Breast epithelium (tissue), 4 donors: ENCODE measurements at regions not wholly inside any gene's neighbourhood (a gene's known extent, or its start where the extent isn't known, plus 50 kb on each side); places are given as distances from the start of the nearest gene placed in this dataset.
"Not testable (repeated sequence)": the region's sequence is repeated elsewhere in the genome, so short reads cannot be mapped to it uniquely, and the experiment has no call there.

ENCODE experiments used
- DNase-seq, 2 donors: peaks; one replicate each; pipeline ENCODE4 v3.0.0-alpha.2; 2019; ENCODE audit warnings: low spot score in 2 of 2
- H3K27ac ChIP-seq, 2 donors: fragments of 200-600 bp; sonication (generic) in 1 of 2; one replicate each; pipeline ENCODE4 v1.5.1; 2016 to 2019; ENCODE audit warnings: mild to moderate bottlenecking in 1 of 2
- H3K27me3 ChIP-seq, 2 donors: fragments of 200-600 bp; sonication (generic) in 1 of 2; one replicate each; pipeline versions ENCODE4 v1.5.1 to v1.6.0; 2017 to 2019; ENCODE audit warnings: control low read depth in 1 of 2, mild to moderate bottlenecking in 1 of 2
- H3K36me3 ChIP-seq: fragments of 200-600 bp; one replicate; pipeline ENCODE4 v1.5.1; 2019
- H3K4me1 ChIP-seq, 2 donors: fragments of 200-600 bp; sonication (generic); one replicate each; pipeline ENCODE4 v1.5.1; 2016 to 2019; ENCODE audit warnings: control low read depth in 1 of 2
- H3K4me3 ChIP-seq, 3 donors: fragments of 200-600 bp; sonication (generic); 1 replicate in 2 of 3; 2 replicates in 1 of 3; pipeline ENCODE4 v1.5.1; 2016 to 2019; ENCODE audit warnings: mild to moderate bottlenecking in 3 of 3, moderate library complexity in 2 of 3
- H3K9me3 ChIP-seq, 2 donors: fragments of 200-600 bp; sonication (generic) in 1 of 2; one replicate each; pipeline ENCODE4 v1.5.1; 2016 to 2019; ENCODE audit warnings: control low read depth in 1 of 2
- POLR2A ChIP-seq: fragments of 450-650 bp; IDR thresholded peaks from one replicate; pipeline ENCODE4 v1.6.1; 2016; ENCODE audit warnings: antibody characterized with exemption, mild to moderate bottlenecking, moderate library complexity
- POLR2AphosphoS5 ChIP-seq, 3 donors: sonication (generic); formaldehyde crosslinking; IDR thresholded peaks; one replicate each; pipeline ENCODE4 v1.6.1; 2017; ENCODE audit warnings: antibody characterized with exemption in 3 of 3
- intact Hi-C: fragments of 100-400 bp; cut with DNase I; formaldehyde crosslinking; loops from one replicate; pipeline ENCODE4 v1.15.1; 2023; ENCODE audit warnings: low total_unique reads
- TF ChIP-seq, protein P1 (sequence below), 3 donors: fragments of 450-650 bp; IDR thresholded peaks; one replicate each; pipeline ENCODE4 v1.5.1; 2016 to 2017; ENCODE audit warnings: antibody characterized with exemption in 3 of 3, mild to moderate bottlenecking in 3 of 3, moderate library complexity in 3 of 3

DNA sequence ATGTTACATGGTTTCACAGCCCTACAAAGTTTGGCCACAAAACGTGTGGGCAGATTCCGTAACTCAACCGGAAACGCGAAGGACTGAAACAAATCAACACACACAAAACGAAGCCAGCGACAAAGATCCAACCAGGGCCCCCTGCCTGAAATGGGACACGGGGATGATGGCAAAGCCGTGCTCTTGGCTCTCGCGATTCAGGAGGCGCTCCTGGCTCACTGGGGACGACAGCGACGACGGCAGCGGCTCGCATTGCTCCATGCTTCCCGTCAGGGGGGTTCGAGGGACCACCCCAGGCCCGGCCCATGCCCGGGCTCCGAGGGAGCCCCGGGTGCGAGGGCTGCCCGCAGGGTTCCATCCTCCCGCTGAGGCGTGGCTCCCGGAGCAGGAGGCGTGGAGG is 4786.8 kb upstream of the OR11H1 start:
- no peak for TF ChIP-seq POLR2A
- TF ChIP-seq POLR2AphosphoS5 (IDR thresholded peaks at IDR 0.05), result no peak
- TF ChIP-seq, protein P1, sequence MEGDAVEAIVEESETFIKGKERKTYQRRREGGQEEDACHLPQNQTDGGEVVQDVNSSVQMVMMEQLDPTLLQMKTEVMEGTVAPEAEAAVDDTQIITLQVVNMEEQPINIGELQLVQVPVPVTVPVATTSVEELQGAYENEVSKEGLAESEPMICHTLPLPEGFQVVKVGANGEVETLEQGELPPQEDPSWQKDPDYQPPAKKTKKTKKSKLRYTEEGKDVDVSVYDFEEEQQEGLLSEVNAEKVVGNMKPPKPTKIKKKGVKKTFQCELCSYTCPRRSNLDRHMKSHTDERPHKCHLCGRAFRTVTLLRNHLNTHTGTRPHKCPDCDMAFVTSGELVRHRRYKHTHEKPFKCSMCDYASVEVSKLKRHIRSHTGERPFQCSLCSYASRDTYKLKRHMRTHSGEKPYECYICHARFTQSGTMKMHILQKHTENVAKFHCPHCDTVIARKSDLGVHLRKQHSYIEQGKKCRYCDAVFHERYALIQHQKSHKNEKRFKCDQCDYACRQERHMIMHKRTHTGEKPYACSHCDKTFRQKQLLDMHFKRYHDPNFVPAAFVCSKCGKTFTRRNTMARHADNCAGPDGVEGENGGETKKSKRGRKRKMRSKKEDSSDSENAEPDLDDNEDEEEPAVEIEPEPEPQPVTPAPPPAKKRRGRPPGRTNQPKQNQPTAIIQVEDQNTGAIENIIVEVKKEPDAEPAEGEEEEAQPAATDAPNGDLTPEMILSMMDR (IDR thresholded peaks at IDR 0.05), result no peak

DNA sequence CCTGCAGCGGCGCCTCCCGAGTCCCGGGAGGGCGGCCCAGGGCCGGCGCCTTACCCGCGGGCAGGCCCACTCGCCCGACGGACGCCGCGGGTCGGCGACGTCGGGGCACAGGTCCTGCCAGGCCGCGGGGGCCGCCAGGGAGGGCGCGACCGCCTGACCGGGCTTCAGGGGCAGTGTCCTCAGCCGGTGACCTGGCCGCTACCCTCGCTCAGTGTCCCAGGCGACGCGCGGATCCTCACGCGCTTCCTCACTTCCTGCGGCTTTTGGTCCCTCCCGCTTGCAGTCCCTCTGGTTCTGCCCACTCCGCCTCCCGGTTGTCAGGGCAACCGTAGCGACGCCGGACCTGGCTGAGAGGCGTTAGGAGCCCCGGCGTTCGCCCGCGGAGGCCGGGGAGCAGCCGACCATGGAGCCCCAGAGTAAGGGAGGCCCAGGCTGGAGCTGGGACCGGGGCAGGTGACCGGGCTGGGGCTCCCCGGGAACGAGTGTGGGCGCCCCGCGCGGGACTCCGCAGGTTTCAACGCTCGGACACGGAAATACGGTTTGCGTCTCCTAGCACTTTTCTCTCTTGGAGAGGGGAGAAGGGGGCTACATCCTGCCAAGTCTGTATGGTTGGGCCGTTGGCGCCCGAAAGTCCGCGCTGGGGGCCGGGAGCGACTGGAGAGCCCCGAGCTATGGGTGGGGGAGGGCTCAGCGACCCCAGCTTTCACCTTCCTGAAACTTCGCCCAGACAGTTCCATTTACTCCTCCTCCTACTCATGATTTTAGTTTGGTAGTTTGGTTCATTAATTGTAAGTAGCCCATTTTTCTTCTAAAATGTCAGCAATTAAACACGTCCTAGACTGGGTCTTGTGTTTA is 4786.0 kb upstream of the OR11H1 start:
- H3K4me3 ChIP-seq, H3K4me1 ChIP-seq, H3K27ac ChIP-seq, intact Hi-C loops, DNase-seq, H3K36me3 ChIP-seq, H3K27me3 ChIP-seq: not testable (repeated sequence)
- H3K9me3 ChIP-seq, result peaks cover 18 to 36% of the 10 kb centered on the region in 2 donors

More for the DNA sequence above, 4786.8 kb upstream of the OR11H1 start:
- intact Hi-C loops, result no loop called here
- Histone ChIP-seq H3K27me3 (no peaks in the 10 kb centered on the region), H3K36me3 (no peaks in the 10 kb centered on the region), H3K4me1 (no peaks in the 10 kb centered on the region), H3K27ac (no peak overlapping the region), H3K4me3 (no peak overlapping the region), H3K9me3 (peaks cover 17 to 36% of the 10 kb centered on the region in 2 donors)
- no peak for DNase-seq

DNA sequence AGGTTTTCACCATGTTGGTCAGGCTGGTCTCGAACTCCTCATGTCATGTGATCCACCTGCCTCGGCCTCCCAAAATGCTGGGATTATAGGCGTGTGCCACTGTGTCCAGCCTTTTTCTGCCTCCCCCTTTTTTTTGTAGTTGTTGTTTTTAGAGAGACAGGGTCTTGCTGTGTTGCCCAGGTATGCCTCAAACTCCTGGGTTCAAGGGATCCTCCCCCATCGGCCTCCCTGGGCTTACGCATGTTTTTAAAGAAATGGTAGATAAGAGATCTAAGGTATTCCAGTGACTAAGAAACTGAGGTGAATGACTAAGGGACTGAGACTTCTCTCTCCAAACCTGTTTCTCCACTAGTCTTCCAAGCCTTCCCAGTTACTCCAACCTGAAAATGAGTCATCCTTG is 4781.6 kb upstream of the OR11H1 start:
- H3K27me3 ChIP-seq, intact Hi-C loops, H3K27ac ChIP-seq, DNase-seq, H3K36me3 ChIP-seq, H3K4me1 ChIP-seq, H3K4me3 ChIP-seq: not testable (repeated sequence)
- H3K9me3 ChIP-seq, result peaks cover 14 to 16% of the 10 kb centered on the region in 2 donors

DNA sequence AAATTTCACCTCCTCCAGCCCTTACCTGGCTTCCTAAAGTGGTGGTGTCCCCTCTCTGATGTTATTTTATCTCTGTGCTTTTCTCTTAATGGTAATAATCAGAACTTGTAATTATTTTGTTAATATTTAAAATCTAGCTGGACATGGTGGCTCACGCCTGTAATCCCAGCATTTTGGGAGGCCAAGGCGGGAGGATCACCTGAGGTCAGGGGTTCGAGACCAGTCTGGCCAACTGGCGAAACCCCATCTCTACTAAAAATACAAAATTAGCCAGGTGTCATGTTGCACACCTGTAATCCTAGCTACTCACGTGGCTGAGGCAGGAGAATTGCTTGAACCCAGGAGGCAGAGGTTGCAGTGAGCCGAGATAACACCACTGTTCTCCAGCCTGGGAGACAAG is 4780.8 kb upstream of the OR11H1 start:
- peaks cover 8 to 10% of the 10 kb centered on the region in 2 donors for H3K9me3 ChIP-seq
- H3K36me3 ChIP-seq, H3K4me1 ChIP-seq, H3K27me3 ChIP-seq, H3K4me3 ChIP-seq, DNase-seq, intact Hi-C loops, H3K27ac ChIP-seq: not testable (repeated sequence)

DNA sequence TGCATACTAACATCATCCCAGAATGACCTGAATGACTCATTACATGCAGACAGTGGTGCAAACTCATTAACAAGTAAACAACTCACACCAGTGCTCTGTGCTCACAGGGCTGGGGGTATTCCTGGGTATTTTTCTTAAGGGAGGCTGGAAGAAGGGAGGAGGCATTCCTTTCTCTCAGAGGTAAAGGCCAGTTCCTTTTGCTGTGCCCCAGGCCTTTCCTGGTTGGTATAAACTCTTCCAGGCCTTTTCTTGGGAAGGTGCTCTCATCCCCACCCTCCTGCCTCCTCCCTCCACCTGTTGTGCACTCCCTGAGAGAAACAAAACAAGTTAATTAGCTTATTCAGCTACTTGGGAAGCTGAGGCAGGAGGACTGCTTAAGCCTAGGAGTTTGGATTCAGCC is 4779.2 kb upstream of the OR11H1 start:
- H3K4me3 ChIP-seq, H3K27ac ChIP-seq, DNase-seq, H3K9me3 ChIP-seq, H3K36me3 ChIP-seq, intact Hi-C loops, H3K27me3 ChIP-seq, H3K4me1 ChIP-seq: not testable (repeated sequence)

DNA sequence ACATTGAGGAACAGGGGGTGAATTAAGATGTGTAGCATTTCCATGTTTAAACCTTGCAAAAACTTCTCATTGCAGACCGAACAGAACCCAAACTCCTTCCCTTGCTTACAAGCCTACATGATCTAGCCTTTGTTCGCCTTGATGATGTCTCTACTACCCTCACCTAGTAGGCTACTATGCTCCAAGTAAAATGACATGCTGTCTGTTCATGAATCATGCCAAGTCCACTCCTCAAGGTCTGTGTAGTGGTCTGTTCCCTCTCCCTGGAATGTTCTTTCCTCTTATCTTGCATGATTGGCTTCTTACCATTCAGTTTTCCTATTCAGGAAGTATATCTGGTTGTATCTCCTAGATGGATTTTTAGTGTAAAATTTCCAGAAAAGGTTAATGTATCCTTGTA is 4778.6 kb upstream of the OR11H1 start:
- H3K9me3 ChIP-seq, DNase-seq, H3K27ac ChIP-seq, H3K27me3 ChIP-seq, H3K36me3 ChIP-seq, H3K4me3 ChIP-seq, intact Hi-C loops, H3K4me1 ChIP-seq: not testable (repeated sequence)

DNA sequence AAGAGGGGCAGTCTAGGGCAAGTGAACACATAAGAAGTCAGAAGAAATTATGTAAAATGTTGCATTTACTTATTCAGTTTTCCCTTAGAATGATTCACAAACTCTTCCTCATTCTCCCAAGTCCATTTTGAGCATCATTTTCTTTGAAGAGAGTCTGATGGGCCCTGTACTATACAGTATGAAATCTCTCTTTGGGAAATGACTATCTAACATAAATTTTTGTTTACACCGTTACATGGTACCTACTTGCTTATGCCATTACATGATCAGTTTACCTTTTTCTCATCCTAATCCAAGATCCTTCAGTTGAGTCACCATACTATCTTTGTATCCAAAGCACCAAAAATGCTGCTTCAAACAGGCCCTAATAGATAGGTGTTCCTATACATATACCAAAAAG is 4774.4 kb upstream of the OR11H1 start:
- H3K27me3 ChIP-seq, H3K4me1 ChIP-seq, H3K36me3 ChIP-seq, intact Hi-C loops, H3K27ac ChIP-seq, DNase-seq, H3K9me3 ChIP-seq, H3K4me3 ChIP-seq: not testable (repeated sequence)

DNA sequence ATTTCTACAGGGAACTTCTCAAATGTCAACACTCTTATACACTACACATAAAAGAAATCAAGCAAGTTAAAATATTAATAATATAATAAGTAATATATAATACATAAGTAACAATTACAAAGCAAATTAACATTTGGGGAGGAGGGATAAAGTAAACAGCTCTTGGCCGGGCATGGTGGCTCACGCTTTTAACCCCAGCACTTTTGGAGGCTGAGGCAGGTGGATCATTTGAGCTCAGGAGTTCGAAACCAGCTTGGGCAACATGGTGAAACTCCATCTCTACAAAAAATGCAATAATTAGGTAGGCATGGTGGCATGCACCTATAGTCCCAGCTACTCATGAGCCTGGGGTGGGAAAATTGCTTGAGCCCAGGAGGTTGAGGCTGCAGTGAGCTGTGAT is 4772.6 kb upstream of the OR11H1 start:
- H3K4me3 ChIP-seq, H3K36me3 ChIP-seq, intact Hi-C loops: not testable (repeated sequence)

DNA sequence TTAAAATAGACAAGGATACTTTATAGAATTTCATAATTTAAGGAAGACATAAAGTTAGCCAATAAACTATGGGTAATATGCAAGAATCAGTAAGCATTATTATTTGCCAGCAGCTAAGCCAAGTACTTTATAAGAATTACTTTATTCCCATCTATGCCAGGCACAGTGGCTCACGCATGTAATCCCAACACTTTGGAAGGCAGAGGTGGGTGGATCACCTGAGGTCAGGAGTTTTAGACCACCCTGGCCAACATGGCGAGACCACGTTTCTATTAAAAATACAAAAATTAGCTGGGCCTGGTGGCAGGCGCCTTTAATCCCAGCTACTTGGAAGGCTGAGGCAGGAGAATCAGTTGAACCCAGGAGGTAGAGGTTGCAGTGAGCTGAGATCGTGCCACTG is 4767.6 kb upstream of the OR11H1 start:
- H3K27ac ChIP-seq, intact Hi-C loops, H3K4me3 ChIP-seq, DNase-seq, H3K4me1 ChIP-seq, H3K27me3 ChIP-seq, H3K36me3 ChIP-seq: not testable (repeated sequence)
- H3K9me3 ChIP-seq, result peaks cover 9 to 19% of the 10 kb centered on the region in 2 donors

More for the DNA sequence above, 4772.6 kb upstream of the OR11H1 start:
- DNase-seq, H3K27ac ChIP-seq, H3K9me3 ChIP-seq, H3K27me3 ChIP-seq, H3K4me1 ChIP-seq: not testable (repeated sequence)

DNA sequence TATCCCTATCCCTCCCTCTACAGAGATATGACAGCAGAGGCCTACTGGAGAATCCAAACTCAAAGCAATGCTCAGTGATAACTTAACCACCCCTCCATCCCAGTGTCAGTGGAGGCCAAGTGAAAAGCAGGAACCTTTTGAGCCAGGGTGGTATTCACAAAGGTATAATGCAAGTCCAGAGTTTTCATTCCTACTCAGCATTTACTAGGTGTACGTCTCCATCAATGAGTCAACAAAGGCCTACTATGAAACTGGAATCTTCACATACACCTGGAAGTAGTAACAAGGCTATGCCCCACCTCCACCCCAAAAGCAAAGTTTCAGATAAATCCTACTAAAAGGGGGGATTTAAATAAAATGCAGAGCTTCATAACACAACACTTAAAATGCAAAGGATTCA is 4761.7 kb upstream of the OR11H1 start:
- intact Hi-C loops, DNase-seq, H3K27me3 ChIP-seq, H3K4me1 ChIP-seq, H3K4me3 ChIP-seq, H3K27ac ChIP-seq, H3K36me3 ChIP-seq: not testable (repeated sequence)
- peaks cover 17 to 45% of the 10 kb centered on the region in 2 donors for H3K9me3 ChIP-seq

DNA sequence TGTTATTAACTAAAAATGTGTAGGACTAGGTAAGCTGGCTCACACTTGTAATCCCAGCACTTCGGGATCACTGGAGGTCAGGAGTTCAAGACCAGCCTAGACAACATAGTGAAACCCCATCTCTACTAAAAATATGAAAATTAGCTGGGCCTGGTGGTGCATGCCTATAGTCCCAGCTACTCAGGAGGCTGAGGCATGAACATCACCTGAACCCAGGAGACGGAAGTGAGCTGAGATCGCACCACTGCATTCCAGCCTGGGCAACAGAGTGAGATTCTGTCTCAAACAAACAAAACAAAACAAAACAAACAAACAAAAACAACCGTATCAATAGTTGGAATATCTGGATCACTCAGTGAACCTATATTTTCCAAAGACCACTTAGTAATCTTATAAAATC is 4759.1 kb upstream of the OR11H1 start:
- H3K27ac ChIP-seq, intact Hi-C loops, DNase-seq, H3K27me3 ChIP-seq, H3K36me3 ChIP-seq, H3K4me1 ChIP-seq, H3K4me3 ChIP-seq: not testable (repeated sequence)
- peaks cover 17 to 63% of the 10 kb centered on the region in 2 donors for H3K9me3 ChIP-seq

DNA sequence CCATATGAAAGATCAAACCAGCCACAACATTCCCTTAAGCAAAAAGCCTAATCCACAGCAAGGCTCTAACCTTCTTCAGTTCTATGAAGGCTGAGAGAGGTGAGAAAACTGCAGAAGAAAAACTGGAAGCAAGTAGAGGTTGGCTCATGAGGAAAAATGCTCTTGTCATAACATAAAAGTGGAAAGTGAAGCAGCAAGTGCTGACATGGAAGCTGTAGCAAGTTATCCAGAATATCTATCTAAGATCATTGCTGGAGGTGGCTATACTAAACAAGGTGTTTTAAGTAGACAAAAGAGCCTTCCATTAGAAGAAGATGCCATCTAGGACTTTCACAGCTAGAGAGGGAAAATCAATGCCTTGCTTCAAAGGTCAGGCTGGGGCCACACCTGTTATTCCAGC is 4756.2 kb upstream of the OR11H1 start:
- H3K4me1 ChIP-seq, H3K4me3 ChIP-seq, H3K27ac ChIP-seq, intact Hi-C loops, DNase-seq, H3K27me3 ChIP-seq, H3K36me3 ChIP-seq: not testable (repeated sequence)
- peaks cover 15 to 53% of the 10 kb centered on the region in 2 donors for H3K9me3 ChIP-seq
